Loucy (cell line): ENCODE measurements at regions not wholly inside any gene's neighbourhood (a gene's known extent, or its start where the extent isn't known, plus 50 kb on each side); places are given as distances from the start of the nearest gene placed in this dataset.

Source experiments
- CTCF ChIP-seq: fragments of 200-600 bp; sonication (generic); conservative IDR thresholded peaks from 2 replicates; pipeline ENCODE4 v1.5.1; 2014; ENCODE audit warnings: mild to moderate bottlenecking, antibody characterized with exemption, low read length
- EZH2phosphoT487 ChIP-seq: fragments of 200-600 bp; IDR thresholded peaks from 2 replicates; pipeline ENCODE4 v1.6.1; 2018; ENCODE audit warnings: antibody characterized with exemption, mild to moderate bottlenecking, moderate library complexity, borderline replicate concordance

- no peak for TF ChIP-seq CTCF
- no peak for TF ChIP-seq EZH2phosphoT487
Measured at GRCh38 chr14:65849558-65849957, 437.0 kb downstream of the FUT8 start.
